Activated gamma-delta T cell treated with anti-CD3 and anti-CD28 coated beads, Interleukin-2, amount 50 U/mL, for 16 hours (primary cell): ENCODE measurements at regions not wholly inside any gene's neighbourhood (a gene's known extent, or its start where the extent isn't known, plus 50 kb on each side); places are given as distances from the start of the nearest gene placed in this dataset.
"Not testable (repeated sequence)": the region's sequence is repeated elsewhere in the genome, so short reads cannot be mapped to it uniquely, and the experiment has no call there.

ENCODE experiments used
- DNase-seq: peaks from one replicate; pipeline ENCODE4 v3.0.0-alpha.2; 2020; ENCODE audit warnings: low read depth

DNA sequence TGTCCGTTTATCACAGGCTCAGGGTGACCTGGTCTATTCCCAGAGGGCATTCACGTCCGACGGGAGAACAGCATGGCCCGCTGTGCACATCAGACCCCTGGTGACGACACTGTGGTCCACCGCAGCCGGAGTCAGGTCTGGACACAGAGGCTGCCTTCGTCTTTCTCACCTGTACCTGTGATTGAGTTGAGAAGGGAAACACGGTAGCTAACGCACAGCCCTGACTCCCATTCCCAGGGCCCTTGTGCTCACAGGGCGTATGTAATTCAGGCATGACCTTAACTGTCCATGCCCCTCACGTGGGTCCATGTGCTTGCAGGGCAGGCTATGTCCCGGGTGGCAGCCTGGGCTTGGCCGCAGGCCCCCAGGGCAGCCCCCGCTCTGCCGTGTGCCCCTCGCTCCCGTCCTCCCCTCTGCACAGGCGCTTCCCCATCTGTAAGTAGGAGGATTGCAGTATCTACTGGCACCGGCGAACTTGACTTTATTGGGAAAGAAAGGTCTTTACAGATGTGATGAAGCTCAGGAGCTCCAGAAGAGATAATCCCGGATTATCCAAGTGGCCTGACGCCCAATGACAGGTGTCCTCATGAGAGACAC is 221.3 kb upstream of the TCERG1L start:
- no peak for DNase-seq

DNA sequence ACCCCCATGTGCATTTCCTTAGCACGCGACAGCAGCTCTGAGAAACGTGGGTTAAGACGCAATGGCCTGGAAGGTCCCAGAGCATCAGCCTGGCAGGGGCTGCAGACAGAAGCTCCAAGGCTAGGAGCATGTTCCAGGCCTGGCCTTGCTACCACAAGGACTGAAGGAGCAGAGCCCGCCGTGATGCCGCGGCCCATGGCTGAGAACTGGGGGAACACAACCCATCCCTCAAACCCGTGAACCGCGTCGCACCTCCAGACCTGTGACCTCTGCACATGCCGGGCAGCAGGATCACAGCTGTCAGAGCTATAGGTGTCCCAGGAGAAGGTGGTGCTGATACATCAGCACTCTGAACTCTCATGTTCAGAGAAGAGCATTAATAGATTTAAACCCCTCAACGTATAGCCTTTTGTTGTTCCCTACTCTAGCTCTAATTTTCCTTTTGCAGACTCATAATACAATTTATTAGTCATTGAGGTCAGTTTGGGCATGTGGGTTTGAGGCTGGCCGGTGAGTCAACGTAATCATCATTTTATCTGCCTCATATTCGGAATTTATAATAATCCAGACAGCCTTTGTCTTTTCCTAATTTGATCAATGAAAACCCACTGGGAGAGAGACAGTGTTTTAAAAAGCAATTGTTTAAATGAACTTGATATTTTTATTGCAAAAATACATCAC is 222.5 kb upstream of the TCERG1L start:
- DNase-seq = no peak

GRCh38 chr10:131534836-131535235 is 223.3 kb upstream of the TCERG1L start:
- no peak for DNase-seq

GRCh38 chr10:131536676-131537075 is 225.2 kb upstream of the TCERG1L start:
- DNase-seq = no peak

- DNase-seq = no peak
These were observed 225.8 kb upstream of the TCERG1L start for GRCh38 chr10:131537281-131537680.

- DNase-seq = no peak
These were observed 233.0 kb upstream of the TCERG1L start for GRCh38 chr10:131544495-131544894.

DNA sequence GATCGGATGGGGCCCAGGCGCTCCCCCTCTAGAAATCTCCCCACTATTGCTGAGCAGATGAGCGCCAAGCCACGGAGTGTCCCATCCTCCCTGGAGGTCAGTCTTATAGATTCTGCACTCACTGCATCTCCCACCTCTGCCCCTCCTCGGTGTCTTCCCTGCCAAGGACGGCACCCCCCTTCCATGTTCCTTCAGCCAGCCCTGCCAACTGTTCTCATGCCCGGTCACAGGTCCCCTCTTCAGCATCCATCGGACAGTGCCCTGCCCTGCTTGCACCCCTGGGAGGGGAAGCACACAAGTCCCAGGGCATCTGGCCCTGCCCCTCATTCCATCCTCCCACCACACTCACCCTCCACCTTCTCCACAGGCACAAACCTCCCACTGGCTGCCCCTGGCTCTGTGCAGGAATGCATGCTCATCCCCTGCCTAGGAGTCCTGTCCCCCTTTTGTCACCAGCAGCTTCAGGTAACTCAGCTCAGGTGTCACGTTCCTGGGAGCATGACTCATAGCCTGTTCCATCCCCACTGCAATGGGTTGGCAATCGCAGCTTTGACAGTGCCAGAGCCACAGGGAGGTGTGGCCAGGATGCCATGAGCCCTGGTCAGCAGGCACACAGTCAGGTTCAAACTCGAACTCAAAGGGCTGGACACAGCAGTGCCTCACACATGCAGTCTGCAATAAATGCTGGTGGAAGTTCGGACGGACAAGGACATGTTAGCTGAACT is 234.7 kb upstream of the TCERG1L start:
- no peak for DNase-seq

DNA sequence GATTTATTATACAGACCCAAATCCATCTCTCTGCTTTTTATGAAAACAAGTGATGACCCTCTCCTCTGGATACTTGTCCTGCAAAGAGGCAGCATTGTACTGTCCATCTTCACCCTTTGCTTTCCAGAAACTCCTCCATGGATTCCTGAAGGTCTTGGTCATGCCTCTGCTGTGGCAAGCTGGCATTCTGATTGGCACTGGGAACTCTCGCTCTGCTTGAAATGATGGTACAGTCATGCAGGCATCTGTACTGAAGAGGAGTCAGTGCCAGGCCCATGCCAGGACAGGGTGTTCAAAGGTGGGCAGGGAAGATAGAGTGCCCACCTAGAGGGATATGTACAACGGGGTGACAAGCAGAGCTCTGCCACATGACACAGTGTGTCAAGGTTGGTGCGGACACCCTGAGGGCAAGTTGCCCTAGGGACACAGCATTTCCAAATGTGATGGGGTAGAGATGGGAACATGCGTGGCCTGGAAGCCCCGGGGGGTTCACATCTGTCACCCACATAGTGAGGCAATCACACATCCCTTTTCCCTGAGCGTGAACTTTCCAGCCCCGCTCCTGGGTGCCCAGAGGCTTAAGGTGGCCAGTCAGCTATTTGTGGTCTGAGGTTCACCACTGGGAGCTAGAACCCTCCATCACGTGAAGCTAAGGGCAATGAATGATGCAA is 235.7 kb upstream of the TCERG1L start:
- DNase-seq = no peak

- DNase-seq = no peak
These were observed 236.7 kb upstream of the TCERG1L start for GRCh38 chr10:131548176-131548575.

GRCh38 chr10:131549116-131549515 is 237.6 kb upstream of the TCERG1L start:
- DNase-seq = no peak

- no peak for DNase-seq
These were observed 241.6 kb upstream of the TCERG1L start for GRCh38 chr10:131553121-131553520.

DNA sequence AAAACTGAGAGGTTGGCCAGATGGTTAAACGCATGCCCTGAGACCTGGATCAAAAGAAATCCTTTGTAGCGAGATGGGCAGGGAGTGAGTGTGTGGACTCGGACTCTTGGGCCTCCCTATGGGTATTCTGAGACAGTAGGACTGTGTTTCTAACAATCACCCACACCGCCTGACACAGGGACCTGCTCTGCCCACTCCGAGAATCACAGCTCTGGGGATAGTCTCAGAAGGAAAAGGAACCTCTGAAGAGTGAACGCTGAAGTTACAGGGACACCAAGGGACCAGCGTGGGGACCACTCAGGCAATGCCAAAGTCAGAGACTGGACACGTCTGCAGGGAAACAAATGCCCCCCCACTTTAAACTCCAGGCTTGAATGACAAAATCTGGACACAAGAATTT is 242.1 kb upstream of the TCERG1L start:
- no peak for DNase-seq

GRCh38 chr10:131554821-131555220 is 243.3 kb upstream of the TCERG1L start:
- DNase-seq = no peak

- no peak for DNase-seq
These were observed 243.9 kb upstream of the TCERG1L start for GRCh38 chr10:131555406-131555805.

DNA sequence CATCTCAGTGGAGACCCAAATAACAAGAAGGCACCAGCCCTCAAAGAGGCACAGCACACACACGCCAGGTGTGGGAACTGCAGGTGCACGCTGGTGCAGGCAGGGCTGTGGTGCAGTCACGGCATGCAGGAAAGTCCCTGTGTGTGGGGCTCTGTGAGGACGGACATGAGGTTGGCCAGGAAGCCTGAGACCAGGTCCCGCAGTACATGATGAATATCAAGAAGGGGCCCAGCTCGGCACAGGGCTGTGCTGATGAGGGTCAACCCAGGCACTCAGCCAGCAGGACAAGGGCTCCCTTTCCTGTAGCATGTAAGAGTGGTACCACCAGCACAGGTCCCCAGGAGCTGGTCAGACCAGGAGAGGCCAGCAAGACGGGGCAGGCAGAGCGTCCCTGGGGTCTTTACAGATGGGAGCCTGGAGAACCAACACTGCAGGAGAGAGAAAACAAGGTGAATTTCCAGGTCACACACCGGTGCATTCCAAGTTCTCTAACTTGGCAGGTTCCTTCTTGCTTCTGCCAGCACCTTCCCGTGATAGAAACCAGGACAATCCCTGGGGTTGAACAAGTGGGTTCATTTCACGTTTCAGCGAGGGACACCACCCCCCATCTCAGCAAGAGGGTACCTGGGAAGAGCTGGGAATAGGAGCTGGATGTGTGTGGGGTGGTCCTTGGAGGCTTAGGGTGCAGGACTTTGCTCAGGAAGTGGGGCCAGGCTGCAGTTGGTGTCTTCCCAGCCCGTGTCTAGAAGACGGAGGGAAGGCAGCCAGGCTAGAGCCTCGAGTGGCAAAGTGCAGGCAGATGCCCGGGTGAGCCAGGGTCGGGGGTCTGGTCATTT is 244.8 kb upstream of the TCERG1L start:
- DNase-seq = no peak

- no peak for DNase-seq
These were observed 245.5 kb upstream of the TCERG1L start for GRCh38 chr10:131556897-131557495.

- not testable (repeated sequence) for DNase-seq
These were observed 246.4 kb upstream of the TCERG1L start for GRCh38 chr10:131557956-131558355.

DNA sequence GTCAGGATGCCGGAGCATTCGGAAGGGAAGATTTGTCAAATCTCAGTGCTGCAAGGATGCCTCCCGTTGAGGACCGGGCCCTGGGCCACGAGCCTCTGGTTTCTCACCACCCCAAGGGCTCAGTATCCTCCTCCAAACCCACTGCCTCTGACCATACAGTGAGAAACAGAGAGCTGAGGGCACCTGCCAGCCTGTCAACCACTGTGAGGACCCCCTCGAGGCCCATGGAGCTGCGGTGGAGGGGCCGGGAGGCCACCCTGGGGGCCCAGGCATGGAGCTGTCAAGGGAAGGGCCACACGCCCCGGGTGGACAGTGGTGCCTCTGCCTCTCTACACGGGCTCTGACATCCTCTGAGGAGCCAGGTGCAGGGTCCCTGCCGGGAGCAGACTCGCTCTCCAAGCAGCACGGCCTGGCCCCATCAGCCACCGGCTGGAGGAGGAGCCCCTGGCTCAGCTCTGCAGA is 248.0 kb upstream of the TCERG1L start:
- no peak for DNase-seq

GRCh38 chr10:131560166-131560565 is 248.6 kb upstream of the TCERG1L start:
- no peak for DNase-seq

GRCh38 chr10:131560706-131561355 is 249.3 kb upstream of the TCERG1L start:
- DNase-seq = no peak

DNA sequence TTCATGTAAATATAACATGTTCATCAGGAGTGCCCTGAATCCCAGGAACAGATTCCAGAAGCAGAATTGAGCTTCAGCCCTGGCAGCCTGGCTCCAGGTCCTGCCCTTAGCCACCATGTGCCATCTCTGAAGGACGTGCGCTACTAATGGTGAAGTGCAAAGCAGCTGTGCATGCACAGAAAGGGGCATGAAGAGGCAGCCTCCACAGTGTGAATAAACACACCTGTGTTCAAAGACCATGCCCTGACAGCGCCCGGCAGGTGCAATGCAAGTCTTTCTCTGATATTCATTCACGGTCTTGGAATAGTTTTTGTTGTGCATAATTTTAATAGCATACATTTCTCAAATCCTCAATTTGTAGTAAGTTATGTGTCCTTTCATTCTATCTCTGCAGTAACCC is 250.4 kb upstream of the TCERG1L start:
- DNase-seq = no peak
